CD4-positive, alpha-beta T cell treated with Interleukin-15 for 1 hour (primary cell): ENCODE measurements at regions not wholly inside any gene's neighbourhood (a gene's known extent, or its start where the extent isn't known, plus 50 kb on each side); places are given as distances from the start of the nearest gene placed in this dataset.

Experiments used
- DNase-seq: peaks from one replicate; pipeline ENCODE4 v3.0.0-alpha.2; 2020

DNA sequence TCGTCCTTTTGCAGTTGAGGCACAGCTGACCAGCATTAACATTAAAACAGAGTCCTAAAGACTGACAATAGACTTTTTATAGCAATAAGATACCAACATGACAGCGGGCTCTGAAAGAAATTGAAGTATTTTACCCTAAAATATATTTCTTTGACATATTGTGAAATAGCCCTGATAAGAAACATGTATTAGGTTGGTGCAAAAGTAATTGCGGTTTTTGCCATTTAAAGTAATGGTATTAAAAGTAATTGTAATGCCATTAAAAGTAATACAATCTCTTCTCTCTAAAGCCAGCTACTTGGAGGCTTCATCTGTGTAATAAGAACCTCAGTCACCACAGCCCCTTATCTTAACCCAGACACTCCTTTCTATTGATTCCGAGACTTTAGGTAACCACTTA is 394.6 kb downstream of the PREX1 start:
- no peak for DNase-seq

DNA sequence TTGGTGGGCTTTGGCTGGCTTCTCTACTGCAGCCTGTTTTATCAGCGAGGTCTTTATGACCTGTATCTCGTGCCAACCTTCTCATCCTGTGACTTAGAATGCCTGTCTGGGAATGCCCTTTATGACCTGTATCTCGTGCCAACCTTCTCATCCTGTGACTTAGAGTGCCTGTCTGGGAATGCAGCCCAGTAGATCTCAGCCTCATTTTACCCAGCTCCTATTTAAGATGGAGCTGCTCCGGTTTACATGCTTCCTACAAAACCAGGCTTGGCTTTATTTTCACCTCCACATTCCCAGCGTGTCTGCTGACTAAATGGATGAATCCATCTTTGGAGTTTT is 395.3 kb downstream of the PREX1 start:
- no peak for DNase-seq

DNA sequence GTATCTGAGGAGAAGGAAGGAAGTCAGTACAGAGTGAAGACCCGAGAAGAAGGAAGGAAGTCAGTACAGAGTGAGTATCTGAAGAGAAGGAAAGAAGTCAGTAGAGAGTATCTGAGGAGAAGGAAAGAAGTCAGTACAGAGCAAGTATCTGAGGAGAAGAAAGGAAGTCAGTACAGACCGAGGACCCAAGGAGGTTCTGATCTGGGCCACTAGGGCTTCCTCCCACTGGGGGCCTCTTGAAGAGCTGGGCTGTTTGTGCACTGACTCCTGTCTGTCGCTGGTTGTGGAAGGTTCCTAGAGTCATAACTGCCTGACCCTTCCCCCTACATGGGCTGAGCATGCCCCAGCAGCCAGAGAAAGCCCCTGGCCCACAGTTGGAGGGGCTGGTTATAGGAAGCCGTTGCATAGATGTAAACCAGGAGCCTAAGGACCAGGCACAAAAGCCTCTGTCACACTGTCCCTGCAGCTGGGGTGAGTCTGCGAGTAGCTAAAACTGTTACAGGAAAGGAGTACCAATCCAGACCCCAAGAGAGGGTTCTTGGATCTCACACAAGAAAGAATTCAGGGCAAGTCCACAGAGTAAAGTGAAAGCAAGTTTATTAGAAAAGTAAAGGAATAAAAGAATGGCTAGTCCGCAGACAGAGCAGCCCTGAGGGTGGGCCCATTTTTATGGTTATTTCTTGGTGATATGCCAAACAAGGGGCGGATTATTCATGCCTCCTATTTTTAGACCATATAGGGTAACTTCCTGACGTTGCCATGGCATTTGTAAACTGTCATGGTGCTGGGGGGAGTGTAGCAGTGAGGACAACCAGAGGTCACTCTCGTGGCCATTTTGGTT is 395.9 kb downstream of the PREX1 start:
- DNase-seq = no peak

DNA sequence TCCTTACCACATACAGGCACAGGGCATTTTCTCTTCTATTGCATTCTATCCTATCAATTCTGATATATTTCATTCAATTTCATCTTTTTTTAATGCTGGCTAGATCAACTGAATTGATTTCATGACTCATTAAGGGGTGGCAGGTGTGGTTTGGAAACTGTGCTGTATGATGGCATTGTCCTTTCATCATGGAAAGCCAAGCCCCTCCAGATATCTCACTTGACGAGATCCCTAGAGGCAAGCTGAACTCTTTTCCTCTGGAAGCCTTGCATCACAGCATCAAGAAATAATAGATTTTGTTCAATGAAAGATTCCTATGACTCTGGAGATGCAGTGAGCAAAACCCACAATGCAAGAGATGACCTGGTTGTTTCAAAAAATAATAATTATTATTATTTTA is 401.2 kb downstream of the PREX1 start:
- no peak for DNase-seq

DNA sequence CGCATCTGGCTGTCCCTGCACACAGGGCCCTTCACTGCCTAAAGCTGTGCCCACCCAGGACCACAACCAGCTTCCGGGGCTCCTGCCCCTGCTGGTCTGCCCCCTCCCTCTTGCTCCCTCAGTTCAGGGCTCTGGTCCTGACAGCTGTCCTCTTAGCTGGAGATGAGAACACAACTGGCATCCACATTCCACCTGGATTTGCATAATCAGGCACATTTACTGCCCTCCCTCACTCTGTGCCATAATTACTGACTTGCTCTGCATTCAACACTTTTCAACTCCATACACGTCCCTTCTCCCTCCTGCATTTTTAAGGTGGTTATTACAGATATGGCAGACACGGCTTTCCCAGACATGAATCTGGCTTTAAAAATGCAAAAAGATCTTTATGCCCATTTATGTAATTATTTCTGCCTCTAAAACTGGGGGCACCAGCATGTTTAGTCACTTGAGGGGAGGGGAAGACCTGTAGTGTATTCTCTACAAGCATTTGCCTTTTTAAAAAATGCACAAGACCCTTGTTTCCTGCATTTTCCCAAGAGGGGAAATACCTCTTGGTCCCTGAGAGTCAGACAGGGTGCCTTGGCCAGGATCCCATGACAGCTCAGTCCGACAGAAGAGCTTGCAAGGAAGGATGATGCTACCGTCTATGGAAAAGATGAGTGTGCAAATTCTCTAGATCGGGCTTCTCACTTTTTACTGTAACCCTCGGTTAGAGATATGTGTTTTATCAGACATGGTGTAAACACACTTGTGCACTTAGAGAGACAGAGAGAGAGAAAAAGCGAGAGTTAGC is 401.8 kb downstream of the PREX1 start:
- DNase-seq = no peak

DNA sequence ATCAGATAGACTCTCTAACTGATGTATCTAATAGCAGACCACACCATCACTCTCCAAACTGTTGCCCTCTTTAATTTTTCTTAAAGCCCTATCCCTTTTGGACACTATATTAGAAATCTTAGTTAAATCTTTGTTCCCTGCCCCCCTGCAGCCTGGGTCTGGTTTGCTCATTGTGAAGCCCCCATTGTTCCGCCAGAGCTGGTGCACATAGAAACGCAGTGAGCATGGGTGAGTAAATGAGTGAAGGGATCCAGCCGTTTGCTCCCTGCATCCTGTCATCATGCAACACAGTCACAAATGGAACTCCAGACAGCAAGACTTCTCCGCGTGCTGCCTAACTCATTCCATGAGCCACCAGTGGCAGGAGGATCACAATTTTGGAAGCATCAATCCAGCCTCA is 402.5 kb downstream of the PREX1 start:
- DNase-seq = no peak

DNA sequence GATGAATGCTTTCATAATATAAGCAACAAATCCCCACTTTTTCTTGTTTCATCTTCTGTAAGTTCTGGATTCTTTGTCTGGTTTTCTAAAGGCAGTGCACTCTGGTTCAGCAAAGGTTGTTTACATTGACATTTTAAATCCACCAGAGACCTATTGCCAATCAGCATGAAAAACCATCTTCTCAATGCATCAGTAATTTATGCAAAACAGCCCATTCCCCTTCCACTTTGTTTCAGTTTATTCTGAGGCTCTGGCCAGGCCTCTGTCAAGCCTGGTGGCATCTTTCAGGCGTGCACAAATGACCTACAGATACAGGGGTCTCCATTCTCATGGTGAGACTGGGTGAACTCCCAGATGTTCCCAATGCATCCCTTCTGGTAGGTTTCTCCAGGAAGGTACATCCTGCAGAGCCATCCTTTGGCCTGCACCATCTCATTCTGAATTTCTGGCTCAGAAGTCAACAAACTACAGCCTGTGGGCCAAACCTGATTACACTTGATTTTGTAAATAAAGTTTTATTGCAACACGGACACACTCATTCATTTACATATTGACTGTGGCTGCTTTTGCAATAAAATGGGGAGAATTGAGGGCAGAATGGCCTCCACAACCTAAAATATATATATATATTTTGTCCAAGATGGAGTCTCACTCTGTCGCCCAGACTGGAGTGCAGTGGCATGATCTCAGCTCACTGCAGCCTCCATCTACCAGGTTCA is 405.4 kb downstream of the PREX1 start:
- DNase-seq = no peak

DNA sequence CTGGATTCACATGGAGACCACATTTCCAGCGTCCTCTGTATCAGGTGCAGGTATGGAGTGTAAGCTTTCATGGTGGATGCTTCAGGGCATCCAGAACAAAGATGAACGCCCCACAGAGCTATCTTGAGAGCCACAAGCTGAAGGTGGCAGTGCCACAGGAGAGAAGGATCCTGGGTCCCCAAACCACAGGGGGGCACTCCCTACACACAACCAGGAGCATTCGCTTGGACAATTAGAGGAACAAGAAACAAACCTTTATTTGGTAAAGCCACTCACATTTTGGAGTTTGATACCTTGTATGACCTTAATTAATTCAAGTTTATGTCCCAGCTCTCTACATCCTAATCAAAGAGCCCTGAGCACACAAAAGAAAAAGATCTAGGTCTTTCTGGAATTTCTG is 406.3 kb downstream of the PREX1 start:
- DNase-seq = no peak

DNA sequence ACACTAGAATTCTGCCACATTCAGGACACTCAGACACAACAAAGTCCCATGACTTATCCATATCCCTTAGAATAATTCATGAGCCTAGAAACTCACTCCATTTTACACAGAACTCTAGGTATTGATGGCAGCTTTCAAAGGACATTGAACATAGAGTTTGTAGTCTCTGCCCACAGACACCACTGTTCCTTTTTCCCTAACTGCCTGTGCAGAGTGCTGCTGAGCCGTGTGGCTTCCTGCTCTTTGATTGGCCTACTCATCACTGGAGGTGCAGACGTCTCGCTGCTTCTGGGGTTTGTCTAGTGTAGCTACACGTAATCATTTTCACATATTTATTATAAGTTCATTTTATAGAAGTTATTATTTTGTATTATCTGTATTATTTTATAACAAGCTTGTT is 407.6 kb downstream of the PREX1 start:
- no peak for DNase-seq

DNA sequence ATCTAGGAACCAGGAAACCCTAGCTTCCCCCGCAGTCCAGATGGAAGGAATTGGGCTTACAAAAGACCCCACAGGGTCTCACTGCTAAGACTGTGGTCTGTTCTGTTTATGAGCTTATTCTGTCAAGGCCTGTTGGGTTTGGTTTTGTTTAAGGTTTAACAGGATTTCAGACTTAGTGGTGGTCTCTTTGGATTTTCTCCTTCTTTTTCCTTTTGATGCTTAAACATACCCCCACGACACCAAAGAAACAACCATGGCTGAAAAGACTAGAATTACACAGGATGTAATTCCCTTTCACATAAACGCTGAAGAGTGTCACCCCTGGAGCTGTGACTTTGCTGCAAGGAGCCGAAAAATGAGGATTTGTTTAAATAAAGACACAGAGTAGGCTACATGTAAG is 408.6 kb downstream of the PREX1 start:
- DNase-seq = no peak

DNA sequence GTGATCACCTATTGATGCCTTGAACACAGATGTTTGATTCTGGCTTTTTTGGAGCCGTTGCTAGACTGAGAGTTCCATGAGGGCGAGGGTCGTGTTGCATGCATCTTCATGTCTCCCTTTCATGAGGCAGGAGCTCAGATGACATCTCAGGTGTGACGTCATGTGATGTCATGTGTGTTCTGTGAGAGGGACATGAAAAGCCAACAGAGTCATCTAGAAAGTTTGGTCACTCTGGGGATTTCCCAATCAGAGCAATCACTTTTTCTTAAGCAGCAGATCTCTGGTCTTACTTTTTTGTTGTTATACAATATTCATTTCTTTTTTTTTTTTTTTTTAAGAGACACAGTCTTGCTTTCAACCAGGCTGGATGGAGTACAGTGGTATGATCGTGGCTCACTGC is 411.8 kb downstream of the PREX1 start:
- no peak for DNase-seq

DNA sequence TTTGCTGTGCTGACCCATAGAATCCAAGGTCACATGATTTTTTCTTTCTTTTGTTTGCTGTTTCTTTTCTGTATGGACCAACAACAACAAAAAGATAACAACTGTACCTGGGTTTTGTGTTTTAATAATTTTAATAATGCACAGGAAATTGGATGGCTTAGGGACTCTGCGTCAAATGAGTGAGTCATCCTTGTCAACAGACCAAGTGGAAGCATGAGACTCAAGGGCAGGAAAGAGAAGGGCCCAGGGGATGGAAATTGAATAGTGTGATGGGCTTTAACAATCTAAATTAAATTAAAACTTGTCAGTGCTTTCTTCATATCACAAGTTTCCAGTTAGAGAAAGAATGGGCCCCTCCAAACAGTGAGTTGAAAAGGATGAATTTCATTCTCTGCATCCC is 413.0 kb downstream of the PREX1 start:
- no peak for DNase-seq

DNA sequence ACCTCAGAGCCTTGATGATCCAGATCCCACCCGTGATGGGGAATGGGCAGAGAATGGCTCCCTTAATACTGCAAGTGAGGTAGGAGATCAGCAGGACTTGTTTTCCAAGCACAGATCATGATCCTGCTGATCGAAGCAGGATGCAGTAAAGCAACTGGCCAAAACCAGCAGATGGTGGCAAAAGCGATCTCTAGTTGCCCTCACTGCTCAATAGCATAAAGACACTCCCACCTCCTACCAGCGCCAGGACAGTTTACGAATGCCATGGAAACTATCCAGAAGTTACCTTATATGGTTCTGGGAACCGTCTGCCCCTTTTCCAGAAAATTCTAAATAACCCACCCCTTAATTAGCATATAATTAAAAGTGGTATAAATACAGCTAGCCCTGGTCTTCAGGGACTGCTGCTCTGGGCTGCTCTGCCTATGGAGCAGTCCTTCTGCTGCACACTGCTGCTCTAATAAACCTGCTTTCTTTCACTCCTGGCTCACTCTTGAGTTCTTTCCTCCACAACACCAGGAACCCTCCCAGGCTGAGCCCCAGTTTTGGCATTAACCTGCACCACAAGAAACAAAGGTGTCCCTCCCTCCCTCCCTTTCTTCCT is 415.8 kb downstream of the PREX1 start:
- DNase-seq = no peak

DNA sequence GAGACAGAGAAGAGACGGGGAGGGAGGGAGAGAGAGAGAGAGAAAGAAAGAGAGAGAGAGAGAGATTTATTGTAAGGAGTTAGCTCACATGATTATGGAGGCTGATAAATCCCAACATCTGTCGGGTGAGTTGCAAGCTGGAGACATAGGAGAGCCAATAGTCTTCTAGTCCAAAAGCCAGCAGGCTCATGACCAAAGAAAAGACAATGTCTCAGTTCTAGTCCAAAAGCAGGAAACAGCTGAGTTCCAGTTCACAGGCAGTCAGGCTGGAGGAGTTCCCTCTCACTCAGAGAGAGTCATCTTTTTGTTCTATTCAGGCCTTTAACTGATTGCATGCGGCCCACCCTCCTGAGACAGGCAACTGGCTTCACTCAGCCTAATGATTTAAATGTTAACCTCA is 416.6 kb downstream of the PREX1 start:
- no peak for DNase-seq

DNA sequence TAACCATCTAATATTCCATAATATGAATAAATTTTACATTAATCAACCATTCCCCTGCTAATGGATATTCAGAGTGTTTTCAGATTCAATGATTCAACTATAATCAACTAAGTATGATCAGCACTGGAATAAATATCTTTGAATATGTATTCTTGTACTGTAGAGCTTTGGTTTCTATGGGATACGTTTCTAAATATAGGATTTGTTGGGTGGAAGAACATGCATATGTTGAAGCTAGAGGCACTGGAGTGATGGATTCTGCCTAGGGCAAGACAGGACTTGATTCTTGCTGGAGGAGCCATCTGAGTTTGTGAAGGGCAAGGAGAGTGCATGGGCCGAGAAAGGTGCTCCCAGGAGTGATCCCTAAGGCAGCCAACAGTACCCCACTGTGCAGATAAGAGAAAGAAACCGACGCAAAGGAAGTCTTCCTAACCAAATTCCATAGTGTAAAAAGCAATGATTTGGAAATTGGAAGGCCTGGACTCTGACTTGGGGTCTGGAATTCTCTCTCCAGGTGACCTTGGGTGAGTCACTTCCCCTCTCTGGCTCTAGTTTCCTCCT is 418.7 kb downstream of the PREX1 start:
- DNase-seq = no peak

DNA sequence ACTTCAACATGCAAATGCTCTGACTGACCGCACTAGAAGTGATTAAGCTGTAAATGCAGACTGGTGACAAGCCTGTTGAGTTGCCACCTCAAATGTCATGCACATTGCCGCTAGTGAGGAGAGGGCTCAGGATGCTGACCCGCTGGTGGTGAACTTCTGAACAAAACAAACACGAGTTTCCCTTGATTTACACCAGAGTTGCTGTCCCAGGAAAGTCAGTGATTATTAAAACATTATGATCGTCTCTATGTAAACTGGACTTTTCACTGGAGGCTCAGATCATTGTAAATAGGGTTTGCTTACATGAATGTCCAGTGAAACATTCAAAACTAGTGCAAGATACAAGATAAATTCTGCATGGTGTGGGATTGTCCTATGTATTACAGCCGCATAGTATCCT is 420.1 kb downstream of the PREX1 start:
- DNase-seq = no peak

DNA sequence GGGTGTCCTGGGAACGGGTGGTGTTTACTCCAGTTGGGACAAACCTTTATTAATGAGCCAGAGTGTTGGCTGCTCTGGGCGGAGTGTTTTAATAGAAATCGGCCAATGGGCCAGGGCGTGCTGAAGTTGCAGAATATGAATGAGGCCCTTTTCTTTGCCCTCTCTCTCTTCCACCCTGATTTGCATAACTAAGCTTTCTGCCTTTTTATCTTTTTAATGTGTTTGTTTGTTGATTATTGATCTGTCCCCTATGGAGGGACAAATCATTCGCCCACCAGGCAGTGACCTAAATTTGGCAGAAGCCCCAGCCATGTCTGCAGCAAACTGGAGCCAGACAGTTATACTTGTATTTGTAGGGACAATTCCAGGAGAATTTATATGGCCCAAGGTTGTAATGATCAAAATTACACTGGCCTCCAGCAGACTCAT is 420.9 kb downstream of the PREX1 start:
- DNase-seq = no peak

DNA sequence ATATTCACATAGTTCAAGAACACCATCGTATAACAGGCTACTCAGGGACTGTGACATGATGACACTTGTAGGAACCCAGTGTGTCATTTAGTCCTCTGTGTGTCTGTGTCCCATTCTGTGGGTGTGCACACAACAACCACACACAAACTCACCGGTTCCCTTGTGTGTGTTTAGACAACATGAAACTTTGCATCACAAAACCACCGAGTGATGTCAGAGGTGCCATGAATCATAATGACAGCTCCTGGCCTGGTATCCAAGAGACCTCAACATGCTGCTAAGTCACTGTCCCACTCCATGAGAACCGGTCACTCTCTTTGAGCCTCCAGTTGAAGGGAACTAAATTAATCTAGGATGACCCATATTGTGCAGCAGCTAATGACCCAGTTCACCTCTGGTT is 421.3 kb downstream of the PREX1 start:
- no peak for DNase-seq

DNA sequence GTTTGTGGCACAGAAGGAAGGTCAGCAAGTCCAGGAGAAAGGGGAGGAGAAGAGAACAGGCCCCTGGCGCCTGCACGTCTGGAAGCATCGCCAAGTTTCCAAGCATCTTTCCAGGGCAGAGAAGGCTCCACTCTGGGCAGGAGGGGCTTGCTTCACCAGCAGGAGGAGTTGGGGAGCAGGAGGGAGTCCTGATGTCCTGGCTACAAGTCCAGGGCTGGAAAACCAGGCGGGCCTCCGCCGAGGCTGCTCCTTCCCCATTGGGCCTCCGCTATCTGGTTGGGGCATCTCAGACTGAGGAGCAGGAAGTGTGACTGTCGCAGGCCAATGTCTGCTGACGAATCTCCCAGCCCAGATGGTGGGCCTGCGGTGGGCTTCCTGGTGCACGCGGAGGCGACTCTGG is 421.9 kb downstream of the PREX1 start:
- DNase-seq = no peak

DNA sequence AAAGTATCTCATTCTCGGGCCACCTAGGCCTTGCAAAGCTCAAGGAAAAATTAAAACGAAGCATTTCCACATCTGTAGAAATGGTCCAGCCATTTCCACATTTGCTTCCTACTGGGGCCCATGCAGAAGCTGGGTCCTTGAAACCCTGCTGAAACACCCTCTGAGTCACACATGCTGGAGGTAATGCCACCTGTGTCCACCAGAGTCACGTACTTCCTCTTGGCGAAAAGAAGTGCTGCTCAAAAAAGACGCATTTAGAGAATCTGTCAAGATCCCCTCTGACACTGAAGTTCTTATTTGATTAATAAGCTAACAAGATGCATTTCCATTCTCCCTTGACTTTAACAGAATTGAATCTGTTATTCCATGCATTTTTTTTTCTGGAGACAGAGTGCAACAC is 423.2 kb downstream of the PREX1 start:
- DNase-seq = no peak

DNA sequence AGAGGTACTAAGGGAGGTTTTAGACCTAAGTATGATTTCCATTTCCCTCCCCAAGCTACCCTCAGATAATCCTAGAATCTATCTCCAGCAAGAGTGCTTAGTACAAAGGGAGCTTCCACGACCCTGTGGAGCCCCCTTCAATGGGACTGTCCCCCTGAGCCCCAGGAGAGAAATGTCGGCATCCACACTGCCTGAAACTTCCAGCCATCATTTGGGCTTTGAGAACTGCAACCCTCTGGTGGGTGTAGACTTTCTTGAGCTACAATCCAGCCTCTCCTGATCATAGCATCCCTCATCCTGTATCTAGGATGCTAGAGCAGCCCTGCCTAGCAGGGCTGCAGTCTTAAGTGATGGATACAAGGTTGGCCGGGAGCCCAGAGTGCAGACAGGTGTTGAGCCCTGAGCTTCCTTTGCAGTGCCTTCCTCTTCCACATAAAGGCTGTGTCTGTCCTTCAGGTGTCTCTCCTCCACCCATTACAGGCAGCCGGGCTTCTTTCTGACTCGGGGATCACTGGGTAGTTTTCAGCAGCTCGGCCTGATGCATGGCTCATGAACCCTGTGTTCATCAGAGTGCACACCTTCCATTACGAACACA is 424.5 kb downstream of the PREX1 start:
- no peak for DNase-seq

DNA sequence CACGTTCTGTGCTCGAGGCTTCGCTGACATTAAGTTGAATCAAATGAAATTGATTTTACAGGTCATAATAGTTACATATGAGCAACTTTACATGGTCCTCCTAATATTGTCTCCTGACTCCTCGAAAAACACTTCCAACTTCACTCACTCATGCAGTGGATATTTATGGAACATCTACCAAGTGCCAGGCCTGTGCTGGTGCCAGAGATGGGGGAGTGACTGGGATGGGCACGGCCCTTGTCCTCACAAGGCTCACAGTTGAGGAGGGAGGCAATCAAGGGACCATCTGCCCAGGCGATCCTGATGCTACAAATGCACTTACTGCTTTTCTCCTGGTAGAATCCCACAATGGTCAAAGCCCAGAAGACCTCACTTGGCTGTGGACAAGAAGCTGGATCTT is 426.4 kb downstream of the PREX1 start:
- DNase-seq = no peak

DNA sequence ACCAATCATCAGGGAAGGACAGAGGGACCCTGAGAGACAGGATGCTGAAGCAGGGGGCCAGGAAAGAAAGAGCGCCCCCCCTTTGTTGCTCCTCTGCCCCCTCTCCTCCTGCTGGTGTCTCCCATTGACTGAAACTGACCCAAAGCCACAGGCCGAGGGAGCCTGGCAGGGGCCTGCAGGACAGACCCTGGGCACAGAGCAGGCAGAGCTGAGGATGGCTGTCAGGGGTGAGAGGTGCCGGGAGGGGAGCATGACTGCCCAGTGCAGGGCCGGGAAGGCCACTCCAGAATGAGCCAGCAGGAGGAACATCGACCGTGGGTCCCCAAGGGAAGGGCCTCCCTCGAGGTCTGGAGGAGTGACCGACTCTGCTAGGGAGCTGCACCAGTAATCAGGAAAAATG is 427.8 kb downstream of the PREX1 start:
- no peak for DNase-seq
